Glutamatergic neuron (in vitro differentiated cells): ENCODE measurements at regions not wholly inside any gene's neighbourhood (a gene's known extent, or its start where the extent isn't known, plus 50 kb on each side); places are given as distances from the start of the nearest gene placed in this dataset.

ENCODE experiments used
- DNase-seq: peaks from one replicate; pipeline ENCODE4 v3.0.0; 2022
- H3K27ac Mint-ChIP-seq: one replicate; pipeline ENCODE4 v1.8.0; 2020; ENCODE audit warnings: mild to moderate bottlenecking, mixed read lengths, inconsistent platforms; ENCODE audit not compliant: unreplicated experiment
- H3K27me3 Mint-ChIP-seq: one replicate; pipeline ENCODE4 v1.8.0; 2020; ENCODE audit warnings: mild to moderate bottlenecking, moderate library complexity, mixed read lengths, inconsistent platforms; ENCODE audit not compliant: unreplicated experiment
- H3K36me3 Mint-ChIP-seq: one replicate; pipeline ENCODE4 v1.8.0; 2020; ENCODE audit warnings: mild to moderate bottlenecking, mixed read lengths, inconsistent platforms; ENCODE audit not compliant: unreplicated experiment
- H3K4me1 Mint-ChIP-seq: one replicate; pipeline ENCODE4 v1.8.0; 2020; ENCODE audit warnings: mild to moderate bottlenecking, low read depth, mixed read lengths, inconsistent platforms; ENCODE audit not compliant: unreplicated experiment
- H3K4me3 Mint-ChIP-seq: one replicate; pipeline ENCODE4 v1.8.0; 2020; ENCODE audit warnings: mild to moderate bottlenecking, mixed read lengths, inconsistent platforms; ENCODE audit not compliant: unreplicated experiment
- H3K9me3 Mint-ChIP-seq: one replicate; pipeline ENCODE4 v1.8.0; 2020; ENCODE audit warnings: mild to moderate bottlenecking, moderate library complexity, mixed read lengths, inconsistent platforms; ENCODE audit not compliant: unreplicated experiment
- TF ChIP-seq, protein P1 (sequence below): fragments of 200-600 bp; sonication (generic); IDR thresholded peaks from one replicate; pipeline ENCODE4 v1.5.0; 2021; ENCODE audit not compliant: partially characterized antibody, unreplicated experiment

DNA sequence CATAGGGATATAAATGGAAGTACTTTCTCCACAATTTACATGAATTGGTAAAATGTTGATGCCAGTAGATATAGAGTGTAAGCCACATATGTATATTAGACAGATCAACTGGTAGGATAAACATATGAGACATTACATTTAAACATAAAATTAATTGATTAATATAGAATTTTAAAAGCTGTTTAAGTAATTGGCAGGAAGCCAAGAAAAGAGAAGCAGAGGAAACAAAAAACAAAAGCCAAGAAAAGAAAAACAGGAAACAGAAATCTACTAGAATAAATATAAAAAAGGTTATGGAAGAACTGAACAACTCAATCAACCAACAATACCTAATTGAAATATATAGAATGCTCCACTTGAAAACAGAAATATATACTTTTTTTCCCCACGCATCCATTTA, 920.1 kb upstream of the TMEFF2 start:
- no peaks in the 10 kb centered on the region for H3K36me3 Mint-ChIP-seq
- H3K4me3 Mint-ChIP-seq, result no peak overlapping the region
- H3K4me1 Mint-ChIP-seq, result no peaks in the 10 kb centered on the region
- TF ChIP-seq, protein P1, sequence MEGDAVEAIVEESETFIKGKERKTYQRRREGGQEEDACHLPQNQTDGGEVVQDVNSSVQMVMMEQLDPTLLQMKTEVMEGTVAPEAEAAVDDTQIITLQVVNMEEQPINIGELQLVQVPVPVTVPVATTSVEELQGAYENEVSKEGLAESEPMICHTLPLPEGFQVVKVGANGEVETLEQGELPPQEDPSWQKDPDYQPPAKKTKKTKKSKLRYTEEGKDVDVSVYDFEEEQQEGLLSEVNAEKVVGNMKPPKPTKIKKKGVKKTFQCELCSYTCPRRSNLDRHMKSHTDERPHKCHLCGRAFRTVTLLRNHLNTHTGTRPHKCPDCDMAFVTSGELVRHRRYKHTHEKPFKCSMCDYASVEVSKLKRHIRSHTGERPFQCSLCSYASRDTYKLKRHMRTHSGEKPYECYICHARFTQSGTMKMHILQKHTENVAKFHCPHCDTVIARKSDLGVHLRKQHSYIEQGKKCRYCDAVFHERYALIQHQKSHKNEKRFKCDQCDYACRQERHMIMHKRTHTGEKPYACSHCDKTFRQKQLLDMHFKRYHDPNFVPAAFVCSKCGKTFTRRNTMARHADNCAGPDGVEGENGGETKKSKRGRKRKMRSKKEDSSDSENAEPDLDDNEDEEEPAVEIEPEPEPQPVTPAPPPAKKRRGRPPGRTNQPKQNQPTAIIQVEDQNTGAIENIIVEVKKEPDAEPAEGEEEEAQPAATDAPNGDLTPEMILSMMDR, result no peak
- H3K27ac Mint-ChIP-seq, result no peak overlapping the region
- H3K9me3 Mint-ChIP-seq, result no peaks in the 10 kb centered on the region
- no peaks in the 10 kb centered on the region for H3K27me3 Mint-ChIP-seq
- no peak for DNase-seq

DNA sequence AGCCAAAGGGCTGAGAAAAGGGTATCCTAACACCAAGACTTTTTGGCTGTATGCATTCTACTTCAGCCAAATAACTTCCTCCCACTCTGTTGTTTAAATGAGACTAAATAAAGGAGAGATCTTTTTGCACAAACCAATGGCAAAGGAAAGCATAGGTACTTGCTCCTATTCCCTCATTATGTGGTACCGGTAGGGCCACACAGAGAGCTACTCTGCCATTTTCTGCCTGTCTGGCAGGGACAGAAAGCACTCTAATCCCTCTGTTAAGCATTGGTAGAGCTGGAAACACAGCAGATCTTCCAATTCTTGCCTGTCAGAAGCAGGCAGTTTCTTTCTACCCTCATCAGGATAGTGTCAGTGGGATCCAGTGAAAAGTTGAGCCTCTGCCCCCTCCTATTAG, 918.3 kb upstream of the TMEFF2 start:
- Mint-ChIP-seq H3K36me3 (no peaks in the 10 kb centered on the region), H3K27me3 (no peaks in the 10 kb centered on the region), H3K4me1 (no peaks in the 10 kb centered on the region), H3K9me3 (no peaks in the 10 kb centered on the region), H3K4me3 (no peak overlapping the region), H3K27ac (no peak overlapping the region)
- DNase-seq, result no peak
- TF ChIP-seq, protein P1, result no peak

DNA sequence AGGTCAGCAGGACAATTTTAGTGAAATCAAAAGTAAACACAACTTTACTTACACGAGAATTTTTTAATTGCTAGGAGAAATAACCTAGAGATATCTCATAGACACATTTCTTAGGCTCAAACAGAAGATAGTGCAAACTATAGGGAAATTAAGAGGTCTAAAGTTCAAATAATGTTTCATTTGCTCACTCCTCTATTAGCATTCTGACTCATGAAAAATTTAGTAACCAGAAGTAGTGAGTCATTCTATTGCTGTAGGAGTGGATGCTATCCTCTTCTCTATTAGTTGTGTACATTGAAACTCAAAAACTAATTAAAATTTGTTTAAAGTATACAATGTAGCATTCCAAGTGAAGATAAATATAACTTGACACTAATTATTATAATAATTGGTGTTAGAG, 908.3 kb upstream of the TMEFF2 start:
- Mint-ChIP-seq H3K9me3 (peaks cover 2% of the 10 kb centered on the region), H3K27me3 (no peaks in the 10 kb centered on the region), H3K4me1 (no peaks in the 10 kb centered on the region), H3K36me3 (no peaks in the 10 kb centered on the region), H3K4me3 (no peak overlapping the region), H3K27ac (no peak overlapping the region)
- TF ChIP-seq, protein P1, result no peak
- no peak for DNase-seq

DNA sequence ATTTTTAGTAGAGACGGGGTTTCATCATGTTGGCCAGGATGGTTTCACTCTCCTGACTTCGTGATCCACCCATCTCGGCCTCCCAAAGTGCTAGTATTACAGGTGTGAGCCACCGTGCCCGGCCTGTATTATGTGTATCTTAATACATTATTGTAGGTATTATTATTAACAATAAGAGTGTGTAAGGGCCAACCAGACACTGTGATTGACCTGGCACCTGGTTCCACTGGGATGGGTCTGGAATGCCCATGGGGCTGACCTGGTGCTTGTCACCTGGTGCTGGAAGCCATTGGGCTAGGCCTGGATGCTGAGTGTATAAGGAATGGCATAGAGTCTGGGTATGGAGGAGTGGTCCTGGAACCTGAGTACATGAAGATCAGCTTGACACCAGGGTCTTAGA, 906.9 kb upstream of the TMEFF2 start:
- no peak overlapping the region for H3K4me3 Mint-ChIP-seq
- H3K27me3 Mint-ChIP-seq, result no peaks in the 10 kb centered on the region
- no peak for DNase-seq
- no peaks in the 10 kb centered on the region for H3K36me3 Mint-ChIP-seq
- TF ChIP-seq, protein P1, result no peak
- no peaks in the 10 kb centered on the region for H3K4me1 Mint-ChIP-seq
- H3K27ac Mint-ChIP-seq, result no peak overlapping the region
- no peaks in the 10 kb centered on the region for H3K9me3 Mint-ChIP-seq

DNA sequence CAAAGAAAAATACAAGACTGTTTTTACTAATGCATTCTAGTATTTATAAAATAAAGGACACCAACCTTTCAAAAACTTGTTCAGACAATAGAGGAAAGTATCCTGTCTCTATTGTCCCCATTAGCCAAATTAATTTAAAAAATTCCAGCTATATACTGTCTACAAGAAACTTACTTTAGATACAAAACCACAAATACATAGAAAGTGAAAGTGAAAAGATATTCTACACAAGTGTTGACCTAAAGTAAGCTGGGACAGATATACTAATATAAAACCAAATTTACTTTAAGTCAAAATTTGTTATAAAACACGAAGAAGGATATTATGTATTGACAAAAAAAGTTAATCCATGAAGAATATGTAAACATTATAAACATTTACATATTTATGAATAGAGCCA, 893.3 kb upstream of the TMEFF2 start:
- TF ChIP-seq, protein P1, result no peak
- no peak for DNase-seq
- H3K36me3 Mint-ChIP-seq, result no peaks in the 10 kb centered on the region
- H3K27me3 Mint-ChIP-seq, result no peaks in the 10 kb centered on the region
- no peak overlapping the region for H3K4me3 Mint-ChIP-seq
- H3K4me1 Mint-ChIP-seq, result peaks cover 9% of the 10 kb centered on the region
- no peak overlapping the region for H3K27ac Mint-ChIP-seq
- H3K9me3 Mint-ChIP-seq, result peaks cover 2% of the 10 kb centered on the region
